ENCODE measurements at regions not wholly inside any gene's neighbourhood (a gene's known extent, or its start where the extent isn't known, plus 50 kb on each side); places are given as distances from the start of the nearest gene placed in this dataset.

- no peak for TF ChIP-seq EZH2 (IDR thresholded peaks at IDR 0.05; ENCODE audit: low read depth, low read length, severe bottlenecking)
- TF ChIP-seq ZNF274 (IDR thresholded peaks at IDR 0.05; ENCODE audit: borderline replicate concordance, extremely low read depth, low read length) = no peak
- TF ChIP-seq SP2 (IDR thresholded peaks at IDR 0.05; ENCODE audit: low read length) = no peak
- no peak for TF ChIP-seq SP1 (IDR thresholded peaks at IDR 0.05; ENCODE audit: low read depth, low read length)
- no peak for TF ChIP-seq RFX5 (IDR thresholded peaks at IDR 0.05; ENCODE audit: borderline replicate concordance, low read depth, low read length)
- no peak for TF ChIP-seq JUND (IDR thresholded peaks at IDR 0.05; ENCODE audit: low read length)
These were observed 79.3 kb upstream of the IL6 start (continued) for GRCh38 chr7:22647451-22648257.
